H1 (cell line): ENCODE measurements at regions not wholly inside any gene's neighbourhood (a gene's known extent, or its start where the extent isn't known, plus 50 kb on each side); places are given as distances from the start of the nearest gene placed in this dataset.

Experiments
- BRCA1 ChIP-seq: IDR thresholded peaks from 2 replicates; pipeline ENCODE4 v1.6.1; 2012; ENCODE audit warnings: low read depth, low read length, improper control_type of control experiment
- CHD2 ChIP-seq: IDR thresholded peaks from 2 replicates; pipeline ENCODE4 v1.6.1; 2012; ENCODE audit warnings: low read length, improper control_type of control experiment
- CTCF ChIP-seq, 3 experiments: IDR thresholded peaks; 1 replicate in 2 of 3; 2 replicates in 1 of 3; pipeline versions ENCODE4 v1.5.1 to v1.6.1; 2011; ENCODE audit warnings: low read length in 3 of 3, mild to moderate bottlenecking in 3 of 3, inconsistent platforms in 2 of 3, low read depth in 1 of 3, moderate library complexity in 1 of 3; ENCODE audit not compliant: insufficient read depth in 1 of 3; ENCODE audit errors: control extremely low read depth in 1 of 3
- EP300 ChIP-seq, 2 experiments: IDR thresholded peaks; 1 replicate in 1 of 2; 2 replicates in 1 of 2; pipeline ENCODE4 v1.6.1; 2011 to 2012; ENCODE audit warnings: low read depth in 2 of 2, low read length in 2 of 2, mild to moderate bottlenecking in 2 of 2, borderline replicate concordance in 1 of 2, inconsistent platforms in 1 of 2, moderate library complexity in 1 of 2
- FOSL1 ChIP-seq: IDR thresholded peaks from 2 replicates; pipeline ENCODE4 v1.6.1; 2011; ENCODE audit warnings: mild to moderate bottlenecking, low read depth, low read length, moderate library complexity; ENCODE audit not compliant: insufficient read depth
- JUND ChIP-seq: IDR thresholded peaks from 2 replicates; pipeline ENCODE4 v1.6.1; 2011; ENCODE audit warnings: mild to moderate bottlenecking, improper control_type of control experiment, low read length
- MAX ChIP-seq: IDR thresholded peaks from 2 replicates; pipeline ENCODE4 v1.6.1; 2012; ENCODE audit warnings: inconsistent platforms
- POLR2A ChIP-seq, 2 experiments: IDR thresholded peaks; 1 replicate in 1 of 2; 2 replicates in 1 of 2; pipeline ENCODE4 v1.6.1; 2011; ENCODE audit warnings: low read depth in 2 of 2, low read length in 2 of 2, mild to moderate bottlenecking in 2 of 2; ENCODE audit errors: control extremely low read depth in 1 of 2
- RBBP5 ChIP-seq: IDR thresholded peaks from 2 replicates; pipeline ENCODE4 v1.7.1; 2012; ENCODE audit warnings: low read depth, mild to moderate bottlenecking, inconsistent platforms, low read length, moderate library complexity, borderline replicate concordance
- RXRA ChIP-seq: IDR thresholded peaks from 2 replicates; pipeline ENCODE4 v1.6.1; 2011; ENCODE audit warnings: low read depth, mild to moderate bottlenecking, low read length, moderate library complexity; ENCODE audit not compliant: insufficient read depth
- SP4 ChIP-seq: IDR thresholded peaks from 2 replicates; pipeline ENCODE4 v1.6.1; 2012; ENCODE audit warnings: low read length, inconsistent platforms

DNA sequence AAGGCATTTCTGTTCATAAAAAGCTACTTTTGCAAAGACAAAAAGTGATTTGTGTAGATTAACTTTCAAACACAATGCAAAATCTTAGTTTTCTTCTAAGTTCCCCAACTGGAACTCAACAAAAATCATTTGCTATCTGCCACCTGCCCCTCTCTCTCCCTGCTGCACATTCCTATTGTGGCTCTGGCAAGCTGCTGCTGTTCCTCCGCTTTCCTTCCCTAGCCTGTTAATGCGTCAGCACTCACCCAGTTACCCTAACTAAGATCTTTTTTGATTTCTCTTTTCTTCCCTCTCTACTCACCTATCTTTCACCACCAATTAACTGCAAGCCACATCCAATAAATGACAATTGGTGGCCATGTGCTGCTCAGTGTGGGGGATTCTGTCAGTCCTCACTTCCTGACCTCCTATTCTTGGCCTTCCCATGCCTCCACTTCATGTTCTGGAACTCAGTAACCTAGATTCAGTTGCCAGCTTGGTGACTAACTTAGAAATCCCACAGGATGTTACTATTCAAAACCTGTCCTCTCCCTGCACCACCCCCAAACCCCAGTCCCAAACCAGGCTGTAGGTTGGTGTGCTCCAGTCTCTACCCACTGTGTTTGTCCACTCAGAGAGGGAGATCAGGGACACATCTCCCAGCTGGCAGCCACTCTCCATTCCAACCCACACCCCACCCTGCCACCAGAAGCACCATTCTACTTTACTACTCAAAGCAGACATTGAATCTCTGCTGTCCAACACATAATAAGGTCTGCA, 140.2 kb upstream of the CTTNBP2 start:
- TF ChIP-seq MAX (no peak), EP300 (IDR thresholded peaks at IDR 0.05; ENCODE audit: borderline replicate concordance in 1 of 2, low read depth in 2 of 2, low read length in 2 of 2) (no peak), CHD2 (no peak), CTCF (IDR thresholded peaks at IDR 0.05; ENCODE audit: control extremely low read depth in 1 of 3, insufficient read depth in 1 of 3, low read depth in 1 of 3, low read length in 3 of 3) (no peak), SP4 (no peak), BRCA1 (no peak), RBBP5 (no peak), JUND (no peak), FOSL1 (no peak), POLR2A (IDR thresholded peaks at IDR 0.05; ENCODE audit: control extremely low read depth in 1 of 2, low read depth in 2 of 2, low read length in 2 of 2) (no peak), RXRA (no peak)
